Omental fat pad (tissue), 3 donors: ENCODE measurements at regions not wholly inside any gene's neighbourhood (a gene's known extent, or its start where the extent isn't known, plus 50 kb on each side); places are given as distances from the start of the nearest gene placed in this dataset.

ENCODE experiments used
- ATAC-seq: fragments of 150-250 bp; one replicate; pipeline ENCODE4 v1.9.1; 2016; ENCODE audit warnings: mild to moderate bottlenecking, moderate library complexity; ENCODE audit not compliant: low FRiP score
- DNase-seq: peaks from one replicate; pipeline ENCODE4 v3.0.0-alpha.2; 2019; ENCODE audit warnings: low spot score
- TF ChIP-seq, protein P1 (sequence below), 3 donors: fragments of 450-650 bp; IDR thresholded peaks; one replicate each; pipeline ENCODE4 v1.5.1; 2016 to 2017; ENCODE audit warnings: antibody characterized with exemption in 3 of 3, mild to moderate bottlenecking in 3 of 3, moderate library complexity in 2 of 3

DNA sequence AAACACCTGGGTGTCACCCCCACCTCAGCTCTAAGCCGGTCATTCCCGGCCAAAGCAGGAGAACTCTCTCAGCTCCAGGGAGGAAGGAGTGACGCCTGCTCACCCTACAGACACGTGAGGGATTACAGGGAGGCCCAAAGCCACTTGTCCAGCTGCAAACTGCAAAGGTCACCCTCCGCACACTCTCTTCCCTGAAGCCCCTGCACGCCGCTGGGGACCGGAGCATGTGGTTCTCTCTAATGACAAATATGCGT is 108.0 kb upstream of the ID2 start:
- no peak for ATAC-seq
- no peak for DNase-seq
- TF ChIP-seq, protein P1, sequence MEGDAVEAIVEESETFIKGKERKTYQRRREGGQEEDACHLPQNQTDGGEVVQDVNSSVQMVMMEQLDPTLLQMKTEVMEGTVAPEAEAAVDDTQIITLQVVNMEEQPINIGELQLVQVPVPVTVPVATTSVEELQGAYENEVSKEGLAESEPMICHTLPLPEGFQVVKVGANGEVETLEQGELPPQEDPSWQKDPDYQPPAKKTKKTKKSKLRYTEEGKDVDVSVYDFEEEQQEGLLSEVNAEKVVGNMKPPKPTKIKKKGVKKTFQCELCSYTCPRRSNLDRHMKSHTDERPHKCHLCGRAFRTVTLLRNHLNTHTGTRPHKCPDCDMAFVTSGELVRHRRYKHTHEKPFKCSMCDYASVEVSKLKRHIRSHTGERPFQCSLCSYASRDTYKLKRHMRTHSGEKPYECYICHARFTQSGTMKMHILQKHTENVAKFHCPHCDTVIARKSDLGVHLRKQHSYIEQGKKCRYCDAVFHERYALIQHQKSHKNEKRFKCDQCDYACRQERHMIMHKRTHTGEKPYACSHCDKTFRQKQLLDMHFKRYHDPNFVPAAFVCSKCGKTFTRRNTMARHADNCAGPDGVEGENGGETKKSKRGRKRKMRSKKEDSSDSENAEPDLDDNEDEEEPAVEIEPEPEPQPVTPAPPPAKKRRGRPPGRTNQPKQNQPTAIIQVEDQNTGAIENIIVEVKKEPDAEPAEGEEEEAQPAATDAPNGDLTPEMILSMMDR (IDR thresholded peaks at IDR 0.05): no peak

DNA sequence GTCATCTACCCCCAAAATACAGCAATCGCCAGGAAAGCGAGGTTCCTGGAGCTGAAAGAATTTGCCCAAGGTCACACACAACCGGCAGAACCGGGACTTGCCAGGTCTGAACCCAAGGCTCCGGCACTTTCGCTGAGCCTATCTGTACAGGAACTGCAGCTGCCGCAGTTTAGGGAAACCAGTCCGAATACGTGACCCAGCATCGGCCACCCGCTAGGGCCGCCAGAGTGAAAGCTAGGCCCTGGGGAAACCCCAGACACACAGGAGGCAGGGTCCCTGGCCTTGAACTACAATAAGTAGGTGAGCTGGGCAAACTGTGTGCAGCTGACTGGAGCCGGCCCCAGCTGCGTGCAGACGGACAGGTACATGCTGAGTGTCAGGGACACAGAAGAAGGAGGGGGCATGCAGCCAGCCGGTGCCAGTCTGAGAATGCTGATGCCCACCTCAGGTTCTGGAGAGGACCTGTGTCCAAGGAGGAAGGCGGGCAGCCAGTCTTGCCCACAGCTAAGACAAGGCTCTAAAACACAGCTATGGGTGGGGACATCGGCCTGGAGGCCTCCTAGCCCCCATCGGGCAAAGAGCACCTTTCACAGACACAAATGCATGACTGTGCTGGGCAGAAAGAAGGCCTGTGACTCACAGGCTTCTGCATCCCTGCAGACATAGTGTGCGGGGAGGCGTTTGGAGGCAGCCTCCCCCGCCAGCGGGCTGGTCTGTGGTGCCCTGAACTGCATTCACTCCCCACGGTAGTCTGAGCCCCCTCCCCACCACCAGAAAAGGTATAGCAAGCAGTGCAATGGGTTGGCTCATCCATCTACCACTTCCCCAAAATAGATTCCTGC is 107.4 kb upstream of the ID2 start:
- ATAC-seq (no peak), DNase-seq (no peak)

DNA sequence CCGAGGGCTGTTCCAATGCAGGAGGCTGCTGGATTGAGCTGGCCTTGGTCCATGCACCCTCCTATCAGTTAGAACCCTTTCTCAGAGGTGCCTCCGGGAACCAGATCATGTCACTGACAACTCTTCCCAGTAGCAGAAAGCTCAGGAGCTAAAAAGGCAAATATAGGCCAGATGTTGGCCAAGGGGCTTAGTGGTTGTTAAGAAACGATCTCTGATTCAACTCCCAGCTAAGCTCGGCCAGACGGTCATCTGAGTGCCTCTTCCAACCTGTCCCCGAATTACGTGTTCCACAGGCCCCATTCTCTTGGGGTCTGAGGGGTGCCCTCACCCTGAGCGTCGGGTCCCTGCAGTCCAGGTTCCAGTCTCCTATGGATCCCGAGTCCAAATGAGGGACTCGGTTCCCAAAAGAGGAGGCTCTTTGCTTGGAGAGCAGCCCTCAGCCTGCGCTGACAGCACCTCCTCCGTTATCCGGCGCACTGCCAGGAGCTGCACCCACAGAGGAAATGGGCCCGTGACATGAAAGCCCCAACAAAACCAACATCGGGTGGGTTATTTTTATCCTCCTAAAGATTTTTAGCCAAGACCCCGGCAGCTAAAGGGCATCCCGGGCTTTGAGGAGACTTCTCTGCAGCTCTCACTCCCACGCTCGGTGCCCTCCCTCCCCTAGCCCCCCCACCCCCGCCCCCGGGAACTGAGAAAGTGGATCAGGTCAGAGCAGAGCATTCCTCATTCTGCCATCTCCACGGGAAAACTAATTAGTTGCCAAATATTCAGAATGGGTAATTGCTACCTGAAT is 106.6 kb upstream of the ID2 start:
- ATAC-seq (no peak), DNase-seq (peak; percentile 4)
- TF ChIP-seq, protein P1 (IDR thresholded peaks at IDR 0.05): no peak

More for the DNA sequence above, 107.4 kb upstream of the ID2 start:
- TF ChIP-seq, protein P1 (IDR thresholded peaks at IDR 0.05): no peak

DNA sequence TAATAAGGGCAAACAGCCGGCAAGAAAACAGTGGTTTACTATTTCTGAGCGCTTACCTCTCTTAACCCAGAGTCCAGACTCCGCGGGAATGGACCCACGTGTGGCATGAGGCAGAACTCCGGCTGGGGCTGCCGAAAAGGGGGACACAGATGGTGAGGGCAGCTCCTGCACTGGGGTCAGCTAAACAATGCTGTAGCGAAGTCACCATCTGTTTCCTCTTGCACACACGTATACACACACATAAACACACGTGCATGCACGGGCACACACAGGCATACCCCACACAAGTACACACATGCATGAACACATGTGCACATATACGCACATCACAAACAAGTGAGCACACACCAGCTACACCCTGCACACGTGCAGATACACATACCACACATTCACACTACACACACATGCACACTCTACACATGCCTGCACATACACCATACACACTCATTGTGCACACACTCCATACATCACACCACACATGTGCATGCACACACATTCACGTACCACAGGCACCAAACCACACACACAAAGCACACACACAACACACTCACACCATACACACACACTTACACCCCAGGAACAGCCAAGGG is 105.9 kb upstream of the ID2 start:
- TF ChIP-seq, protein P1 (IDR thresholded peaks at IDR 0.05): no peak
- ATAC-seq: no peak
- DNase-seq: no peak

DNA sequence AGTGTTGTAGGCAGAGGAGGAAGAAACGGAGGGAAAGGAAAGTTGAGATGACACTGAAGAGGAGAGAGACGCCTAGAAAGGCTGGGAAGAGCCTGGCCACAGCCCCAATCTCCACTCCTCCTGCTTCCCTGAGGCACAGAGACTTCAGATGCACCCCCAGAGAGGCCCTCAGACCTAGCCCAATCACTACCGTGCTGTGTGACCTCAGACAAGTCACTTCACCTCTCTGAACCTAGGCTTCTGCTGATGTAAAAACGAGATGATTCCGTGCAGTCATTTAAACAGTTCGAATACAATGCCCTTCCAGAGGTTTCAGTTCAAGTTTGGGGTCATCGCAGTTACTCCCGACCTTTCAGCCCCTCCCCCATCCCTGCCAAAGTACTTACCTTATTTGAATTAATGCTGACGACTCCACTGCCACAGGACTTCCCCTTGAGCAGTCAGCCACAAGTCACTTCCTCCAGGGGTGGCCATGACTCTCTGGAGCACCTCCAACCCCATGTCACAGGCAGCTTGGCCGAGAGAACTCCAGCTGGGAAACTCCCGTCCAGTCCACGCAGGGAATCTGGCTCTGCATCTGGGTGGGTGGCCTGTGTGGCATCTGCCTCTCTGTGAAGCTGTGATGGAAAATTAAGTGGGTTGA is 105.2 kb upstream of the ID2 start:
- no peak for DNase-seq
- no peak for ATAC-seq
- TF ChIP-seq, protein P1 (IDR thresholded peaks at IDR 0.05): no peak

DNA sequence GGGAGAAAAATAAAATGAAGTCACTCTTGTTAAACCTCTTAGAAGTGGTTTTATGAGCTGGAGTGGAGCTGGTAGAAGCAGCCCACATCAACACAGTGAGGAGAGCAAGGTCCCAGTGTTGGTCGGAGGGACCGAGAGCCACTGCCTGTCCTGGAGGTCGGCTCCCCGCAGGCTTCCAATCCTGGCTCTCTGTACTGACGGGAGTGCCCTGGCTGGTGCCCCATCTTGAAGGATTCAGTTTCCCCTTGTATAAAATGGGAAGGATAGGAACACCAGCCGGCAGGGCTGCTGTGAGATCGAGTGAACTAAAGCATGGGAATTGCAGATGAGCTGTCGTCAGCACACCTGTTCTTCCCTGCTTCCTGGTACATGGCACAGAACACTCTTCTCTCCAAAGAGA is 104.3 kb upstream of the ID2 start:
- TF ChIP-seq, protein P1 (IDR thresholded peaks at IDR 0.05): no peak
- ATAC-seq: no peak
- DNase-seq: no peak
